GM21528 (cell line): ENCODE measurements at regions not wholly inside any gene's neighbourhood (a gene's known extent, or its start where the extent isn't known, plus 50 kb on each side); places are given as distances from the start of the nearest gene placed in this dataset.
"Not testable (repeated sequence)": the region's sequence is repeated elsewhere in the genome, so short reads cannot be mapped to it uniquely, and the experiment has no call there.

Experiments used
- ATAC-seq: cut with Tn5 transposase; IDR thresholded peaks from one replicate; pipeline ENCODE4 v1.9.1; 2021; ENCODE audit warnings: mild to moderate bottlenecking, moderate library complexity; ENCODE audit not compliant: unreplicated experiment, low FRiP score

DNA sequence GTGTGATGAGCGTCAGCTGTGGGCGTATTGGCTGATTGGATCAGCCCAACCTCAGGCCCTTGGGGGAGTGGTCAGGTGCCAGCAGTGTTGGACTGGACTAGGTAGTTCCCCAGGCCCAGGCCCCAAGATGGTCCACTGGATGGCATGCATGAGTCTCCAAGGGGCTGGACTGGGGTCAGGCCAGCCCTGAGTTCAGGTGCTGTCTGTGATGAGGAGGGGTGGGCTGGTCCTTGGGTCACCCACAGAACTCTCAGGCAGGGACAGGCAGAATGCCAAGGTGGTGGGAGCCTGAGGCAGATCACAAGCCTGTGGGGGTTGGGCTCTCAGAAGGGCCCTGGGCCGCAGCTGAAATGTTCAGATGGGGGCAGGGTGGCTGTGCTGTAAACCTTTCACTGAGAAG is 59.5 kb upstream of the THUMPD2 start:
- ATAC-seq: no peak

DNA sequence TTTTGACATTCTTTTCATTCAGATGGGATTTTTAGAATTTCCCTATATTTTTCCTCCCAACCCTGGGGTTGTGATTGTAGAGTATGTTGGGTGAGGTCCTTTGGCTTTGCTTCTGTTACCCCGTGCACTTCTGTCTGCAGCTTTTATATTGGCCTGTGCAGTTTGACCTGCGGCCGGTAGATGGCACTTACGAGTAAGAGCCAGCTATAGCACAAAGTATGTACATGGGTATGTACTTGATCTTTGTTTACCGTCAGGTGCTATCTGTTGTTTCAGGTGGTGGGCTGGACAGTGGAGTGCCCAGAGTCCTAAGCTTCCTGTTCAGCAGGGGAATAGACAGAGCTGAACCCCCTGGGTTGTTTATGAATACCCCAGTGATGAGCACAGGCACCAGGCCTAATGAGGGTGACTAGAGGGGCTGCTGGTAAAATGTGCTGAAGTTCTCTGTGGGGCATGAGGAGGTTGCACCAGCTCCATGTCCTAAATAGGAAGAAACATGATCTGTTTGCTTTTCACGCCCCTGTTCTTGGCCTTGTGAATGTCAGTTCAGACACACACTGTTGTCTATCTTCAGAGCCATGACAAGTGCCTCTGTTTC is 58.9 kb upstream of the THUMPD2 start:
- peak; percentile 94 for ATAC-seq

DNA sequence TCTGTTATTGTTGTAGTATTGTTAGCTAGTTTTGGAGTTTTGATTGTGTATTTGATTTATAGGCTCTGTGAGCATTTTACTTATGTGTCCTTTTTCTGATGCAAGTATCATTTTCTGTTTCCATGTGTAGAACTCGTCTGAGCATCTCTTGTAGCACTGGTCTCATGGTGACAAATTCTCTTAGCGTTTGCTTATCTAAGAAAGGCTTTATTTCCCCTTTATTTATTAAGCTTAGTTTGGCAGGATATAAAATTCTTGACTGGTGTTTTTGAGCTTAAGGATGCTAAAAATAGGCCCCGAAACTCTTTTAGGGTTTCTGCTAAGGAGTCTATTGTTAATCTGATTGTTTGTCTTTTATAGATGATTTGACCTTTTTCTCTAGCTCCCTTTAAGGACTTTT is 57.6 kb upstream of the THUMPD2 start:
- ATAC-seq: no peak

DNA sequence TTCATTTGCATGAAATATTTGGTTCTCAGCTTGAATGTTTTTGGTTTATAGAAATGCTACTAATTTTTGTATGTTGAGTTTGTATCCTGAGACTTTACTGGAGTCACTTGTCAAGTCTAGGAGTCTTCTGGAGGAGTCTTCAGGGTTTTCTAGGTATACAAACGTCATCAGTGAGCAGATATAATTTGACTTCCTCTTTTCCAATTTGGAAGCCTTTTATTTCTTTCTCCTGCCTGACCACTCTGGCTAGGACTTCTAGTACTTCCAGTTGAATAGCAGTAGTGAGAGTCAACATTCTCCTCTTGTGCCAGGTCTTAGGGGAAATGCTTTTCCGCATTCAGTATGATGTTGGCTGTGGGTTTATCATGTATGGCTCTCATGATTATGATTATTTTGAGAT is 55.4 kb upstream of the THUMPD2 start:
- ATAC-seq: no peak

DNA sequence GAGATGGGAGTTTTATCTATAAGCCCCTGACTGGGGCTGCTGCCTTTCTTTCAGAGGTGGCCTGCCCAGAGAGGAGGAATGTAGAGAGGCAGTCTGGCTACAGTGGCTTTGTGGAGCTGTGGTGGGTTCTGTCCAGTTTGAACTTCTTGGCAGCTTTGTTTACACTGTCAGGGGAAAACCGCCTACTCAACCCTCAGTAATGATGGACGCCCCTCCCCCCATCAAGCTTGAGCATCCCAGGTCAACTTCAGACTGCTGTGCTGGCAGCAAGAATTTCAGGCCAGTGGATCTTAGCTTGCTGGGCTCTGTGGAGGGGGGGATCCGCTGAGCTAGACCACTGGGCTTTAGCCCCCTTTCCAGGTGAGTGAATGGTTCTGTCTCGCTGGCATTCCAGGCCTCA is 51.6 kb upstream of the THUMPD2 start:
- not testable (repeated sequence) for ATAC-seq
